Trophoblast cell (in vitro differentiated cells and primary cell): ENCODE measurements at regions not wholly inside any gene's neighbourhood (a gene's known extent, or its start where the extent isn't known, plus 50 kb on each side); places are given as distances from the start of the nearest gene placed in this dataset.

ENCODE experiments used
- DNase-seq, 2 donors: peaks; one replicate each; pipeline ENCODE4 v3.0.0-alpha.2; 2016
- H2AFZ ChIP-seq: 2 replicates; pipeline ENCODE4 v1.6.1; 2013; ENCODE audit warnings: low read length, moderate library complexity, mild to moderate bottlenecking; ENCODE audit not compliant: insufficient read depth, poor library complexity
- H2AK5ac ChIP-seq: 2 replicates; pipeline ENCODE4 v1.6.1; 2013; ENCODE audit warnings: mild to moderate bottlenecking, low read length
- H2BK120ac ChIP-seq: 2 replicates; pipeline ENCODE4 v1.6.1; 2013; ENCODE audit warnings: low read length, mild to moderate bottlenecking, moderate library complexity; ENCODE audit not compliant: insufficient read depth, poor library complexity
- H2BK12ac ChIP-seq: 2 replicates; pipeline ENCODE4 v1.6.1; 2013; ENCODE audit warnings: mild to moderate bottlenecking, low read length, moderate library complexity
- H2BK5ac ChIP-seq: 2 replicates; pipeline ENCODE4 v1.6.1; 2013; ENCODE audit warnings: low read length, low read depth, moderate library complexity, mild to moderate bottlenecking; ENCODE audit not compliant: poor library complexity
- H3K14ac ChIP-seq: 2 replicates; pipeline ENCODE4 v1.6.1; 2013; ENCODE audit warnings: mild to moderate bottlenecking, low read length
- H3K18ac ChIP-seq: 2 replicates; pipeline ENCODE4 v1.6.1; 2013; ENCODE audit warnings: mild to moderate bottlenecking, low read length
- H3K23ac ChIP-seq: 2 replicates; pipeline ENCODE4 v1.6.1; 2013; ENCODE audit warnings: low read length
- H3K27ac ChIP-seq: 2 replicates; pipeline ENCODE4 v1.5.1; 2013; ENCODE audit warnings: low read depth, mild to moderate bottlenecking, inconsistent platforms, low read length, moderate library complexity
- H3K27me3 ChIP-seq: 2 replicates; pipeline ENCODE4 v1.6.1; 2013; ENCODE audit warnings: inconsistent platforms, mild to moderate bottlenecking, low read length, moderate library complexity; ENCODE audit not compliant: insufficient read depth
- H3K36me3 ChIP-seq, 2 experiments: 1 replicate in 1 of 2; 2 replicates in 1 of 2; pipeline ENCODE4 v1.6.1; 2013; ENCODE audit warnings: low read length in 2 of 2, mild to moderate bottlenecking in 2 of 2, moderate library complexity in 1 of 2; ENCODE audit not compliant: insufficient read depth in 2 of 2, control insufficient read depth in 1 of 2
- H3K4ac ChIP-seq: 2 replicates; pipeline ENCODE4 v1.6.1; 2013; ENCODE audit warnings: low read depth, mild to moderate bottlenecking, low read length, moderate library complexity
- H3K4me1 ChIP-seq, 2 experiments: 1 replicate in 1 of 2; 2 replicates in 1 of 2; pipeline ENCODE4 v1.6.1; 2013; ENCODE audit warnings: low read length in 2 of 2, mild to moderate bottlenecking in 2 of 2, moderate library complexity in 1 of 2; ENCODE audit not compliant: insufficient read depth in 2 of 2, control insufficient read depth in 1 of 2
- H3K4me2 ChIP-seq: 2 replicates; pipeline ENCODE4 v1.6.1; 2013; ENCODE audit warnings: inconsistent platforms, mild to moderate bottlenecking, low read length, moderate library complexity
- H3K4me3 ChIP-seq: 2 replicates; pipeline ENCODE4 v1.5.1; 2013; ENCODE audit warnings: mild to moderate bottlenecking, low read depth, low read length, inconsistent platforms
- H3K79me1 ChIP-seq: one replicate; pipeline ENCODE4 v1.6.1; 2013; ENCODE audit warnings: low read length
- H3K79me2 ChIP-seq: 2 replicates; pipeline ENCODE4 v1.6.1; 2013; ENCODE audit warnings: low read length, mild to moderate bottlenecking; ENCODE audit not compliant: control insufficient read depth, insufficient read depth, poor library complexity
- H3K9ac ChIP-seq: 2 replicates; pipeline ENCODE4 v1.6.1; 2013; ENCODE audit warnings: mild to moderate bottlenecking, low read length
- H3K9me3 ChIP-seq: 2 replicates; pipeline ENCODE4 v1.6.1; 2013; ENCODE audit warnings: low read depth, mild to moderate bottlenecking, control low read depth, inconsistent platforms, low read length; ENCODE audit not compliant: insufficient read depth
- H4K12ac ChIP-seq: 2 replicates; pipeline ENCODE4 v1.6.1; 2013; ENCODE audit warnings: low read depth, mild to moderate bottlenecking, low read length, moderate library complexity
- H4K8ac ChIP-seq: 2 replicates; pipeline ENCODE4 v1.6.1; 2013; ENCODE audit warnings: low read depth, mild to moderate bottlenecking, low read length, moderate library complexity
- H4K91ac ChIP-seq: one replicate; pipeline ENCODE4 v1.6.1; 2013; ENCODE audit warnings: low read depth, mild to moderate bottlenecking, low read length, moderate library complexity
- WGBS: extraction: QIAGEN DNeasy Blood & Tissue Kit; methylation state at CpG from one replicate; pipeline ENCODE4 v1.1.7; 2013; ENCODE audit warnings: missing lambda C conversion rate; ENCODE audit not compliant: insufficient read length, insufficient coverage; ENCODE audit errors: extremely low coverage; 5-methylcytosine and 5-hydroxymethylcytosine counted together

DNA sequence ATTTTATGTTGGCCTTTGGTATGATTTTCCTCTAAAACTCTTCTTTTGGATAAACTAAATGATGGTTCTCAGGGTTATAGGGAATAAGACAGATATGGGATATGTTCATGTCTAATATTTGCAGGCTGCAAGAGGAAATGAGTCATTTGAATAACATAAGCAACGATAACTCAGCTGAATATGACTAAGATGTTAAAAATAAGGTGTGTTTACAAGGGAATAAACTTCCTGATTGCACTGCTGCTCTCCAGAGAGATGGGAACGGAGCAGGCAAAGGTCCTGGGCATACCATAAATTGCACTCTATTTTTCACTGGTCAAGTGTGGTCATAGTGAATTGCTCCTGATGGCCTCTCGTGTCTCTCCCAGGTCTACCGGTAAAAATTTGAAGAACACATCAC is 666.2 kb downstream of the TOX3 start:
- H3K14ac ChIP-seq, result no peak overlapping the region
- H3K4me2 ChIP-seq, result no peak overlapping the region
- H3K79me1 ChIP-seq, result no peaks in the 10 kb centered on the region
- H3K9me3 ChIP-seq, result no peaks in the 10 kb centered on the region
- H3K4ac ChIP-seq, result no peak overlapping the region
- no peak overlapping the region for H2BK12ac ChIP-seq
- H2AK5ac ChIP-seq, result no peak overlapping the region
- H3K9ac ChIP-seq, result no peak overlapping the region
- H3K18ac ChIP-seq, result no peak overlapping the region
- no peak overlapping the region for H3K27ac ChIP-seq
- no peaks in the 10 kb centered on the region for H3K27me3 ChIP-seq
- no peak overlapping the region for H2BK120ac ChIP-seq
- no peak overlapping the region for H4K91ac ChIP-seq
- no peak overlapping the region for H3K4me3 ChIP-seq
- no peaks in the 10 kb centered on the region for H3K4me1 ChIP-seq
- H2AFZ ChIP-seq, result no peak overlapping the region
- no peaks in the 10 kb centered on the region for H3K36me3 ChIP-seq
- no peak overlapping the region for H3K23ac ChIP-seq
- no peak overlapping the region for H4K12ac ChIP-seq
- H2BK5ac ChIP-seq, result no peak overlapping the region
- no CpG with 5 or more reads among the region's 4 CpGs for WGBS
- H4K8ac ChIP-seq, result no peak overlapping the region
- no peaks in the 10 kb centered on the region for H3K79me2 ChIP-seq
- DNase-seq, result no peak

DNA sequence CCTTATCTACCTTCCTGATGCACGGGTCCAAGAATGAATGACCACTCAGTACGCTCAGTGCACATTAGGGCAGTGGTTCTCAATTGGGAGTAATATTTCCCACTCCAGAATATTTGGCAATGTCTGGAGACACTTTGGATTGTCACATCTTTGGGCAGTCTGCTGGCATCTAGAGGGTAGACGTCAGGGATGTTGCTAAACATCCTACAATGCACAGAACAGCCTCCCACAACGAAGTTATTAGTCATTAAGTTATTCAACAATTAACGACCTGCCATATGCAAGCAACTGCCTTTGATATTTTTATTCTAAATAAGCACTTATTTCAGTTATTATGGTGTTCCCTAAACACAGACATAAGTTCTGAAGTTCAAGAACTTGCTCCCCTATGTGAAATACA is 669.3 kb downstream of the TOX3 start:
- Histone ChIP-seq H3K27ac (no peak overlapping the region), H3K36me3 (no peaks in the 10 kb centered on the region), H3K79me2 (no peaks in the 10 kb centered on the region), H2BK12ac (no peak overlapping the region), H2AFZ (no peak overlapping the region), H3K79me1 (no peaks in the 10 kb centered on the region), H3K23ac (no peak overlapping the region), H3K14ac (no peak overlapping the region), H3K4me1 (no peaks in the 10 kb centered on the region), H3K9ac (no peak overlapping the region), H4K8ac (no peak overlapping the region), H3K18ac (no peak overlapping the region), H3K4ac (no peak overlapping the region), H3K27me3 (no peaks in the 10 kb centered on the region), H2BK5ac (no peak overlapping the region), H4K91ac (no peak overlapping the region), H3K9me3 (no peaks in the 10 kb centered on the region), H3K4me3 (no peak overlapping the region), H2BK120ac (no peak overlapping the region), H3K4me2 (no peak overlapping the region), H2AK5ac (no peak overlapping the region), H4K12ac (no peak overlapping the region)
- DNase-seq, result no peak
- no CpG with 5 or more reads among the region's 5 CpGs for WGBS

GRCh38 chr16:51876934-51877333 is 670.0 kb downstream of the TOX3 start:
- Histone ChIP-seq H3K4ac (no peak overlapping the region), H3K27ac (no peak overlapping the region), H4K91ac (no peak overlapping the region), H4K12ac (no peak overlapping the region), H3K4me2 (no peak overlapping the region), H3K4me1 (no peaks in the 10 kb centered on the region), H2AK5ac (no peak overlapping the region), H2BK5ac (no peak overlapping the region), H2BK12ac (no peak overlapping the region), H2BK120ac (no peak overlapping the region), H3K23ac (no peak overlapping the region), H3K79me2 (no peaks in the 10 kb centered on the region), H3K9ac (no peak overlapping the region), H3K36me3 (no peaks in the 10 kb centered on the region), H3K18ac (no peak overlapping the region), H3K4me3 (no peak overlapping the region), H2AFZ (no peak overlapping the region), H3K14ac (no peak overlapping the region), H4K8ac (no peak overlapping the region), H3K27me3 (no peaks in the 10 kb centered on the region), H3K9me3 (no peaks in the 10 kb centered on the region), H3K79me1 (no peaks in the 10 kb centered on the region)
- no CpG with 5 or more reads among the region's 3 CpGs for WGBS
- DNase-seq, result no peak

DNA sequence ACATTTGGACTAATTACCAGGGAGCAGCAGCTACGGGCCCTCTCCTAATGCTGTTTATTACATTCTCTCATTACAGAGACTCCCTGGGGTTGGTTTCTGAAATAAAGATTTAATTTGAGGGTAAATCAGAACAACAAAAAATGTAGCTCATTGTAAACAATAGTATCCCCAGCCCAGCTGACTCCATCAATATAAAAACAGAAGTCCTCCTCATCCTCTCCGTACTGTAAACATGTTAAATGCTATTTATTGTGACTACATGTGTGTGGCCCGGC is 670.4 kb downstream of the TOX3 start:
- DNase-seq, result no peak
- Histone ChIP-seq H4K12ac (no peak overlapping the region), H2BK120ac (no peak overlapping the region), H3K9me3 (no peaks in the 10 kb centered on the region), H3K9ac (no peak overlapping the region), H3K14ac (no peak overlapping the region), H3K36me3 (no peaks in the 10 kb centered on the region), H3K4me1 (no peaks in the 10 kb centered on the region), H3K27me3 (no peaks in the 10 kb centered on the region), H4K8ac (no peak overlapping the region), H3K79me1 (no peaks in the 10 kb centered on the region), H3K27ac (no peak overlapping the region), H3K23ac (no peak overlapping the region), H2AFZ (no peak overlapping the region), H3K18ac (no peak overlapping the region), H3K4ac (no peak overlapping the region), H2BK5ac (no peak overlapping the region), H3K79me2 (no peaks in the 10 kb centered on the region), H4K91ac (no peak overlapping the region), H2AK5ac (no peak overlapping the region), H3K4me2 (no peak overlapping the region), H3K4me3 (no peak overlapping the region), H2BK12ac (no peak overlapping the region)
- WGBS, result no CpG with 5 or more reads among the region's 3 CpGs
